SK-N-SH (cell line): ENCODE measurements at regions not wholly inside any gene's neighbourhood (a gene's known extent, or its start where the extent isn't known, plus 50 kb on each side); places are given as distances from the start of the nearest gene placed in this dataset.

Experiments
- CTCF ChIP-seq: fragments of 200-600 bp; sonication (generic); IDR thresholded peaks from 2 replicates; pipeline ENCODE4 v1.6.1; 2017; ENCODE audit warnings: antibody characterized with exemption, mild to moderate bottlenecking, moderate library complexity
- IRF3 ChIP-seq: fragments of 150-350 bp; IDR thresholded peaks from 2 replicates; pipeline ENCODE4 v1.6.1; 2016; ENCODE audit warnings: mild to moderate bottlenecking, low read depth, low read length
- POLR2AphosphoS5 ChIP-seq: IDR thresholded peaks from 2 replicates; pipeline ENCODE4 v1.6.1; 2012; ENCODE audit warnings: low read depth, low read length
- RXRA ChIP-seq: IDR thresholded peaks from 2 replicates; pipeline ENCODE4 v1.4.0; 2012; ENCODE audit warnings: low read depth, mild to moderate bottlenecking, borderline replicate concordance
- TEAD4 ChIP-seq: IDR thresholded peaks from 2 replicates; pipeline ENCODE4 v1.4.0; 2012; ENCODE audit warnings: mild to moderate bottlenecking, borderline replicate concordance; ENCODE audit not compliant: insufficient read depth

- TF ChIP-seq POLR2AphosphoS5 (no peak), IRF3 (no peak), RXRA (no peak), CTCF (no peak), TEAD4 (no peak)
Measured at GRCh38 chr9:78130853-78131252, 99.2 kb upstream of the GNAQ start.
